ENCODE measurements at regions not wholly inside any gene's neighbourhood (a gene's known extent, or its start where the extent isn't known, plus 50 kb on each side); places are given as distances from the start of the nearest gene placed in this dataset.

DNA sequence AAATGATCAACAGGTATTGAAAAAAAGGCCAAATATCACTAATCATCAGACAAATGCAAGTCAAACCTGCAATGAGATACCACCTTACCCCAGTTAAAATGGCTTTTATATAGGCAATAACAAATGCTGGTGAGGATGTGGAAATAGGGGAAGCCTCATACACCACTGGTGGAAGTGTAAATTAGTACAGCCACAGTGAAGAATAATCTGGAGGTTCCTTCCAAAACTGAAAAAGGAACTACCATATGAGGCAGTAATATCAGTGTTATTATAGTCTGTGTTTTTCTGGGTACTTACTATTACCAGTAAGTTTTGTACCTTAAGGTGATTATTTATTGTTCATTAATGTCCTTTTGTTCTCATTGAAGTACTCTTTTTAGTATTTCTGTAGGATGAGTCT, 201.3 kb downstream of the MRPL39 start:
- Histone ChIP-seq H3K9me3 (ENCODE audit: control extremely low read depth in 1 of 5, control insufficient read depth in 4 of 5, insufficient read depth in 2 of 5, low read depth in 1 of 5, low read length in 4 of 5) (no peaks in the 10 kb centered on the region), H3K36me3 (ENCODE audit: control insufficient read depth in 4 of 4, insufficient read depth in 4 of 4, low read length in 3 of 4) (no peaks in the 10 kb centered on the region), H3K27ac (ENCODE audit: insufficient read depth in 1 of 2, low read depth in 1 of 2, low read length in 2 of 2, poor library complexity in 1 of 2, severe bottlenecking in 2 of 2) (no peak overlapping the region), H3K4me3 (ENCODE audit: control insufficient read depth in 1 of 7, extremely low read depth in 1 of 7, insufficient read depth in 4 of 7, low read depth in 2 of 7, low read length in 6 of 7) (no peak overlapping the region), H3K4me1 (ENCODE audit: control extremely low read depth in 1 of 4, control insufficient read depth in 4 of 4, insufficient read depth in 4 of 4, low read length in 3 of 4) (peaks cover 7 to 21% (median 14%) of the 10 kb centered on the region in 4 experiments), H3K27me3 (replicated peaks in 2 of 5; ENCODE audit: control insufficient read depth in 4 of 5, insufficient read depth in 5 of 5, low read length in 4 of 5) (no peaks in the 10 kb centered on the region)
- DNase-seq, result peak in 2 of 3 donors; percentile 56 to 64
- ChIA-PET CTCF (no interaction called here), POLR2A (no interaction called here)

DNA sequence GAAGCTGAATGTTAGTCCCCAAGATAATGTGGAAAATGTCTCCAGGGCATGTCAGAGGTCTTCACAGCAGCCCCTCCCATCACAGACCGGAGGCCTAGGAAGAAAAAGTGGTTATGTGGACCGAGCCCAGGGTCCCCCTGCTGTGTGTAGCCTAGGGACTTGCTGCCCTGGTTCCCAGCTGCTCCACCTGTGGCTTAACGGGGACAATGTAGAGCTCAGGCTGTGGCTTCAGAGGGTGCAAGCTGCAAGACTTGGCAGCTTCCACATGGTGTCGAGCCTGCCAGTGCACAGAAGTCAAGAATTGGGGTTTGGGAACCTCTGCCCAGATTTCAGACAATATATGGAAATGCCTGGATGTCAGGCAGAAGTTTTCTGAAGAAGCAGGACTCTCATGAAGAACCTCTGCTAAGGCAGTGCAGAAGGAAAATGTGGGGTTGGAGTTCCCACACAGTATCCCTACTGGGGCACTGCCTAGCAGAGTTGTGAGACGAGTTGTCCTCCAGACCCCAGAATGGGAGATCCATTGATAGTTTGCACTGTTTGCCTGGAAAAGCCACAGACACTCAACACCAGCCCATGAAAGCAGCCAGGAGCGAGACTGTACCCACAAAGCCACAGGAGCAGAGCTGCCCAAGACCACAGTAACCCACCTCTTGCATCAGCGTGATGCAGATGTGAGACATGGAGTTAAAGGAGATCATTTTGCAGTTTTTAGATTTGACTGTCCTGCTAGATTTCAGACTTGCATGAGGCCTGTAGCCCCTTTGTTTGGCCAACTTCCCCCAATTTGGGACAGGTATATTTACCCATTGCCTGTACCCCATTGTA, 204.9 kb downstream of the MRPL39 start:
- peak; percentile 30 to 58 (median 56) for DNase-seq
- Histone ChIP-seq H3K36me3 (ENCODE audit: control insufficient read depth in 4 of 4, insufficient read depth in 4 of 4, low read length in 3 of 4) (no peaks in the 10 kb centered on the region), H3K27ac (ENCODE audit: insufficient read depth in 1 of 2, low read depth in 1 of 2, low read length in 2 of 2, poor library complexity in 1 of 2, severe bottlenecking in 2 of 2) (no peak overlapping the region), H3K27me3 (replicated peaks in 2 of 5; ENCODE audit: control insufficient read depth in 4 of 5, insufficient read depth in 5 of 5, low read length in 4 of 5) (no peaks in the 10 kb centered on the region), H3K9me3 (ENCODE audit: control extremely low read depth in 1 of 5, control insufficient read depth in 4 of 5, insufficient read depth in 2 of 5, low read depth in 1 of 5, low read length in 4 of 5) (no peaks in the 10 kb centered on the region), H3K4me3 (ENCODE audit: control insufficient read depth in 1 of 7, extremely low read depth in 1 of 7, insufficient read depth in 4 of 7, low read depth in 2 of 7, low read length in 6 of 7) (no peak overlapping the region), H3K4me1 (ENCODE audit: control extremely low read depth in 1 of 4, control insufficient read depth in 4 of 4, insufficient read depth in 4 of 4, low read length in 3 of 4) (peaks cover 0 to 7% (median 3%) of the 10 kb centered on the region in 4 experiments)
- POLR2A ChIA-PET, result interaction anchor here (1.2 kb wide), 1 partner anchor 15 kb away, joined by 3 read pairs; no protein-coding TSS in a partner anchor
- CTCF ChIA-PET, result no interaction called here
- 92% methylated on average over 5 of the region's 7 CpGs for WGBS (ENCODE audit: insufficient coverage)

DNA sequence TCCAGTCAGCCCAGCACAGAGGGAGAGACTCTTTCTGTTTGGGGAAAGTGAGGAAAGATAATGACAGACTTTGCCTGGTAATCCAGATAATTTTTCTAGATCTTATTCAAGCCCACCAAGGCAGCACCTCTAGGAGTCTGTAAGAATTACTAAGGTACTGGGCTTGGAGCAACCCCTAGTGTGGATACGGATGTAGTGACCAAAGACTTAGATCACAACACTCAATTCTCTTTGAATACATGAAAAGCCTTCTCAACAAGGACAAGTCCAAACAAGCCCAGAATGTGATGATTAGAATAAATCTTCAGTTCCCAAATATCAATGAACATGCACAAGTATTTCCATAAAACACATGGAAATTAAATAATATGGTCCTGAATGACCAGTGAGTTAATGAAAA, 206.9 kb downstream of the MRPL39 start:
- POLR2A ChIA-PET, result no interaction called here
- H3K36me3 ChIP-seq (ENCODE audit: control insufficient read depth in 4 of 4, insufficient read depth in 4 of 4, low read length in 3 of 4), result no peaks in the 10 kb centered on the region
- no peaks in the 10 kb centered on the region for H3K27me3 ChIP-seq (replicated peaks in 2 of 5; ENCODE audit: control insufficient read depth in 4 of 5, insufficient read depth in 5 of 5, low read length in 4 of 5)
- 100% methylated on average over 1 of the region's 1 CpG for WGBS (ENCODE audit: insufficient coverage)
- peaks cover 0 to 7% (median 1%) of the 10 kb centered on the region in 4 experiments for H3K4me1 ChIP-seq (ENCODE audit: control extremely low read depth in 1 of 4, control insufficient read depth in 4 of 4, insufficient read depth in 4 of 4, low read length in 3 of 4)
- H3K27ac ChIP-seq (ENCODE audit: insufficient read depth in 1 of 2, low read depth in 1 of 2, low read length in 2 of 2, poor library complexity in 1 of 2, severe bottlenecking in 2 of 2), result no peak overlapping the region
- DNase-seq, result no peak
- no peak overlapping the region for H3K4me3 ChIP-seq (ENCODE audit: control insufficient read depth in 1 of 7, extremely low read depth in 1 of 7, insufficient read depth in 4 of 7, low read depth in 2 of 7, low read length in 6 of 7)
- CTCF ChIA-PET, result no interaction called here
- no peaks in the 10 kb centered on the region for H3K9me3 ChIP-seq (ENCODE audit: control extremely low read depth in 1 of 5, control insufficient read depth in 4 of 5, insufficient read depth in 2 of 5, low read depth in 1 of 5, low read length in 4 of 5)

DNA sequence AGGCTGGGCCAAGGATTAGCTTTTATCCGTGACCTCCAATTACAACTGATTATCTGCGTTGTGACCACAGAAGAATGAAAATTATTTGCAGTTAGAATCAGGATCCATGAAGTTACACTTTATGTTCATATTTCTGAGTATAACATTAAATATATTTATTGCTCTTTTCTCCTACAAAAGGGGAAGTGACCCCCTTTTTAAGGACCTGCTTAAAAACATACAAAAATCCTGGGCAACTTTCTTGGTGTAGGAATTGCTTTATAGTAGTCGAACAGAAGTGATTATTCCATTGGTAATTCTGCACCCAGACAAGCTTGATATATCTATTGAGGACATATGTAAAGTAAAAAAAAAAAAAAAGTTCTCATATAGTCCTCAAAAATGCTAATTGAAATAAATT, 208.7 kb downstream of the MRPL39 start:
- CTCF ChIA-PET, result interaction anchor here (0.6 kb wide), 1 partner anchor 14 kb away, joined by 3 read pairs; no protein-coding TSS in a partner anchor
- Histone ChIP-seq H3K4me1 (ENCODE audit: control extremely low read depth in 1 of 4, control insufficient read depth in 4 of 4, insufficient read depth in 4 of 4, low read length in 3 of 4) (peaks cover 0 to 7% (median 1%) of the 10 kb centered on the region in 4 experiments), H3K27me3 (replicated peaks in 2 of 5; ENCODE audit: control insufficient read depth in 4 of 5, insufficient read depth in 5 of 5, low read length in 4 of 5) (no peaks in the 10 kb centered on the region), H3K36me3 (ENCODE audit: control insufficient read depth in 4 of 4, insufficient read depth in 4 of 4, low read length in 3 of 4) (no peaks in the 10 kb centered on the region), H3K27ac (ENCODE audit: insufficient read depth in 1 of 2, low read depth in 1 of 2, low read length in 2 of 2, poor library complexity in 1 of 2, severe bottlenecking in 2 of 2) (no peak overlapping the region), H3K9me3 (ENCODE audit: control extremely low read depth in 1 of 5, control insufficient read depth in 4 of 5, insufficient read depth in 2 of 5, low read depth in 1 of 5, low read length in 4 of 5) (no peaks in the 10 kb centered on the region), H3K4me3 (ENCODE audit: control insufficient read depth in 1 of 7, extremely low read depth in 1 of 7, insufficient read depth in 4 of 7, low read depth in 2 of 7, low read length in 6 of 7) (no peak overlapping the region)
- peak in 2 of 3 donors; percentile 12 to 15 for DNase-seq
- POLR2A ChIA-PET, result no interaction called here
- WGBS (ENCODE audit: insufficient coverage), result no CpG with 5 or more reads among the region's 3 CpGs

DNA sequence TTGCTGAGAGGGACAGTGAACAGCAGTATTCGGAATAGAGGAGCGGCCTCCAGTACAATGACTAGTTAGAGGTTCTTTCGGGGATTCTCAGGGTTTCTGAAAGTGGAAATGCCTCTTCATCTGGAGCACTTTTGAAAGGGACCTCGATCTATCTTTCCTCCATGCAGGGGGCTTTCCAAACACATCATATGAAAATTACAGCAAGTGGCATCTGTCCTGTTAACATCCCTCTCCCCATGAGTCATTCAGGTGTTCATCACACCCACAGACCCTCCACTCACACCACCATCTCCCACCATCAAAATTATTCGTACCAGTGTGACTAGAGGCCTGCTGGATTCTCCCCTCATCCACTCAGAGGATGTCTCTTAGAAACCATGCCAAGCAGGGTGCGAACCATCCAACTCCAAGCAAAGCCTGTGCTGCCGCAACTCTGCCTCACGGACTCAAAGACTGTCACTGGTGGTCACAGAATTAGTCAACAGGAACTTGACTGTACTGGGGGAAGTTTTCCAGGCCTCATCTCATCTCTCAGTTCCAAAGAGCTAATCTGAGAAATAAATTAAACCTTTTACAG, 211.1 kb downstream of the MRPL39 start:
- no peak overlapping the region for H3K27ac ChIP-seq (ENCODE audit: insufficient read depth in 1 of 2, low read depth in 1 of 2, low read length in 2 of 2, poor library complexity in 1 of 2, severe bottlenecking in 2 of 2)
- H3K4me3 ChIP-seq (ENCODE audit: control insufficient read depth in 1 of 7, extremely low read depth in 1 of 7, insufficient read depth in 4 of 7, low read depth in 2 of 7, low read length in 6 of 7), result no peak overlapping the region
- DNase-seq, result peak in 2 of 3 donors; percentile 9 to 13
- no peaks in the 10 kb centered on the region for H3K27me3 ChIP-seq (replicated peaks in 2 of 5; ENCODE audit: control insufficient read depth in 4 of 5, insufficient read depth in 5 of 5, low read length in 4 of 5)
- H3K4me1 ChIP-seq (ENCODE audit: control extremely low read depth in 1 of 4, control insufficient read depth in 4 of 4, insufficient read depth in 4 of 4, low read length in 3 of 4), result no peaks in the 10 kb centered on the region
- ChIA-PET POLR2A (no interaction called here), CTCF (no interaction called here)
- WGBS (ENCODE audit: insufficient coverage), result 94% methylated on average over 8 of the region's 8 CpGs
- no peaks in the 10 kb centered on the region for H3K36me3 ChIP-seq (ENCODE audit: control insufficient read depth in 4 of 4, insufficient read depth in 4 of 4, low read length in 3 of 4)
- no peaks in the 10 kb centered on the region for H3K9me3 ChIP-seq (ENCODE audit: control extremely low read depth in 1 of 5, control insufficient read depth in 4 of 5, insufficient read depth in 2 of 5, low read depth in 1 of 5, low read length in 4 of 5)

DNA sequence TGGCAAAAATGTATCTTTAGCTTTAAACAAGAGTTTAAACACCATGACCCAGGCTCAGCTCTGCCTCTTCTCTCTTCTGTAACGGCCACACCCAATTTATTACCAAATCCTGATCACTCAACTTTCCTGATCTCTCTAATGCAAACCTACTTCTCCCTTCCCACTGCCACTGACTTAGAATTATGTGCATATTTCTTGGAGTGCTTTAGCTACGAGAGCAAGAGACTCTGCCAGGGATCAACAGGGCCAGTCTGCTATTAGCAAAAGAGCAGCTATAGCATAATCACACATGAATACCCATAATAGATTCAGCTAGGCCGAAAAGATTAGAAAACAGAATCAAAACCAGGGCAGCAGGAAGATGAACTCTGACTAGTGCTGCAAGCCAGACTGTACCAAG, 215.5 kb downstream of the MRPL39 start:
- Histone ChIP-seq H3K36me3 (ENCODE audit: control insufficient read depth in 4 of 4, insufficient read depth in 4 of 4, low read length in 3 of 4) (no peaks in the 10 kb centered on the region), H3K4me3 (ENCODE audit: control insufficient read depth in 1 of 7, extremely low read depth in 1 of 7, insufficient read depth in 4 of 7, low read depth in 2 of 7, low read length in 6 of 7) (no peak overlapping the region), H3K27ac (ENCODE audit: insufficient read depth in 1 of 2, low read depth in 1 of 2, low read length in 2 of 2, poor library complexity in 1 of 2, severe bottlenecking in 2 of 2) (no peak overlapping the region), H3K27me3 (replicated peaks in 2 of 5; ENCODE audit: control insufficient read depth in 4 of 5, insufficient read depth in 5 of 5, low read length in 4 of 5) (no peaks in the 10 kb centered on the region), H3K4me1 (ENCODE audit: control extremely low read depth in 1 of 4, control insufficient read depth in 4 of 4, insufficient read depth in 4 of 4, low read length in 3 of 4) (no peaks in the 10 kb centered on the region), H3K9me3 (ENCODE audit: control extremely low read depth in 1 of 5, control insufficient read depth in 4 of 5, insufficient read depth in 2 of 5, low read depth in 1 of 5, low read length in 4 of 5) (no peaks in the 10 kb centered on the region)
- WGBS (ENCODE audit: insufficient coverage), result 100% methylated on average over 1 of the region's 3 CpGs
- DNase-seq, result no peak
- ChIA-PET CTCF (no interaction called here), POLR2A (no interaction called here)

DNA sequence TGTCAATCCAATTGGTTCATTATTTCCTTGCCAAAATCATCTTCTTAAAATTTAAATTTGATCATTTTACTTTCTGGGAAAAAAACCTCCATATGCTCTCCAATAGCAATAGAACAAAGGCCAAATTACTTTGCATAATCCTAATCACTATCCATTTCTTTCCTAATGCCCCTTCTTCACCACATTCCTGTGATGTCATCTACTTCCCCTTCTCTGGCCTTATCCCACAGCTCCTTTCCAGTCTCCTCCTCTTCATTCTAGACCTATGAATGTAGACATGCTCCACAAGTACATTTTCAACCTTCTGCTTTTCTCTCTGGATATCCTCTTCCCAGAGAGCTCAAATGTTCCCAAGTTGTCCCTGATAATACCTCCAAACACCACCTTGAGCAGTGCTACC, 216.6 kb downstream of the MRPL39 start:
- Histone ChIP-seq H3K36me3 (ENCODE audit: control insufficient read depth in 4 of 4, insufficient read depth in 4 of 4, low read length in 3 of 4) (no peaks in the 10 kb centered on the region), H3K4me3 (ENCODE audit: control insufficient read depth in 1 of 7, extremely low read depth in 1 of 7, insufficient read depth in 4 of 7, low read depth in 2 of 7, low read length in 6 of 7) (no peak overlapping the region), H3K9me3 (ENCODE audit: control extremely low read depth in 1 of 5, control insufficient read depth in 4 of 5, insufficient read depth in 2 of 5, low read depth in 1 of 5, low read length in 4 of 5) (no peaks in the 10 kb centered on the region), H3K27ac (ENCODE audit: insufficient read depth in 1 of 2, low read depth in 1 of 2, low read length in 2 of 2, poor library complexity in 1 of 2, severe bottlenecking in 2 of 2) (no peak overlapping the region), H3K4me1 (ENCODE audit: control extremely low read depth in 1 of 4, control insufficient read depth in 4 of 4, insufficient read depth in 4 of 4, low read length in 3 of 4) (no peaks in the 10 kb centered on the region), H3K27me3 (replicated peaks in 2 of 5; ENCODE audit: control insufficient read depth in 4 of 5, insufficient read depth in 5 of 5, low read length in 4 of 5) (no peaks in the 10 kb centered on the region)
- CTCF ChIA-PET, result no interaction called here
- POLR2A ChIA-PET, result no interaction called here
- no peak for DNase-seq
